ENCODE measurements at regions not wholly inside any gene's neighbourhood (a gene's known extent, or its start where the extent isn't known, plus 50 kb on each side); places are given as distances from the start of the nearest gene placed in this dataset.
"Not testable (repeated sequence)": the region's sequence is repeated elsewhere in the genome, so short reads cannot be mapped to it uniquely, and the experiment has no call there.

DNA sequence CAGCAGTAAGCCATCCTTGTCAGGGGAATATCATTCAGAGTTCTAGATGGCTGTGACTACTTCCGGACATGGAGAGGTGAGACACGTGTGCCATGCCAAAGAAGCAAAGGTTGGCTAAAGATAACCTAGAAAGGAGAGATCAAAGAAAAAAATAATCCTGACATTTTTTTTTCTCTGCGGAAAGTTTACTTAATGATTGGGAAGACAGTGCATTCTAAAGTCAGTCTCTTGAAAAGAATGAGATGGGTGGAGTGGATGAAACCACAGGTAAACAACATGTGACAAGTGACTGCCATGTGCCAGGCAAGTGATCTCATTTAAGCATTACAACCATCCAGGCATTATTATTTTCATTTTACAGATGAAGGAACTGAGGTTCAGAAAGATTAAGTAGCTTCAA, 436.6 kb downstream of the SOX2 start:
- no peak for DNase-seq

DNA sequence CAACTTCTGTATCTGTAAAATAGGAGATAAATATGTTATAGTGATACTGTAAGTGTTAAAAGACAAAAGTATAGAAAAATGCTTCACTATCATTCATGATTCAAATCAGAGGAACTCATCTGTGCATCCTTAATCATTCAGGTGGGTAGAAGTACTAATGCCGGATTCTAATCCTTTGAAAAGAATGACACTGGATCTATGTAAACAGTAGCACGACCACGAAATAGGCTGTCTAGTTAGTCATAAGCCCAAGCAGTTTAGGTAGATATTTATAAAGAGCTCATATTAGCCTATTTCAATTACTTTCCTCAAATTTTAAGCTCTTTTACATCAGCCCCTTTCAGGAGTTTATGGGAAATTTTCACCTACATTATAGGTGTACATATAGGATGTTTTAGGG, 437.9 kb downstream of the SOX2 start:
- DNase-seq: no peak

DNA sequence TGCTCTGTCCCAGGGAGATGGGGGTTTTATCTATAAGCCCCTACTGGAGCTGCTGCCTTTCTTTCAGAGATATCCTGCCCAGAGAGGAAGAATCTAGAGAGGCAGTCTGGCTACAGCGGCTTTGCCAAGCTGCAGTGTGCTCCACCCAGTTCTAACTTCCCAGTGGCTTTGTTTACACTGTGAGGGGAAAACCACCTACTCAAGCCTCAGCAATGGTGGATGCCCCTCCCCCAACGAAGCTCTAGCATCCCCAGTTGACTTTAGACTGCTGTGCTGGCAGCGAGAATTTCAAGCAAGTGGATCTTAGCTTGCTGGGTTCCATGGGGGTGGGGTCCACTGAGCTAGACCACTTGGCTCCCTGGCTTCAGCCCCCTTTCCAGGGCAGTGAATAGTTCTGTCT, 444.6 kb downstream of the SOX2 start:
- not testable (repeated sequence) for DNase-seq

DNA sequence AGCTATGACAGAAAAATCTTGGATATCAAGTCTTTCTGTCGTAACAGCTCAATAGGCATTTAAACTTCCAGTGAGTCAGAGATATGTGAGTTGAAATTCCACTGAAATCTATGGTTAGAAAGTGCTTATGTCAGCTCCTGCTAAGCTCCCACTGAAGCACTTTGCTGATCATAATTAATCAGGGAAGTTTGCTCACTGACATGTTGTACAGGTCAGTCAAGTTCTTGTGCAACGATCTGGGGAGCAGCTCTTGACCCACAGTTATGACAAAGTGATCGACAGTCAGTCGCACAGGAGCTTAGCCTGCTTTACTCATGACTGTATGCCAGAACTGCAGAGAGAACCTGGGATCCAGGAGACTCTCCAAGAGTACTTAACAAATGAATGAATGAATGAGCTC, 453.5 kb downstream of the SOX2 start:
- DNase-seq: no peak

DNA sequence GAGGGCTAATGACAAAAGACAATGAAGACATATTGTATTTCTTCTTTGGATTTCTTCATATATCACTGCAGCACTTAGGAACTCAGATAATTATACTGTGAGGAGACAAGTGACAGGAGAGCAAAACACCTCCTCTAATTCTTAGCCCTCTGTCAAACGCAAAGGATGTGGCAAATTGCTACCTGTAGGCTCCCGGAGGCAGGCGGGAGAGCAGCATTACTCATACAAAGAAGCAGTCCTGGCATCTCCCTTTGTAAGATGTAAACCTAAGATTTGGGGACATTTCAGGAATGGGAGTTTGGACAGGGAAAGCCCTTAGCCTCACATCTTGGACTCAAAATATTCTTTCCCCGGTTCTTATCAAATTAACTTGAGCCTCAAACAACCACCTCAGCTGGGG, 460.8 kb downstream of the SOX2 start:
- no peak for DNase-seq

DNA sequence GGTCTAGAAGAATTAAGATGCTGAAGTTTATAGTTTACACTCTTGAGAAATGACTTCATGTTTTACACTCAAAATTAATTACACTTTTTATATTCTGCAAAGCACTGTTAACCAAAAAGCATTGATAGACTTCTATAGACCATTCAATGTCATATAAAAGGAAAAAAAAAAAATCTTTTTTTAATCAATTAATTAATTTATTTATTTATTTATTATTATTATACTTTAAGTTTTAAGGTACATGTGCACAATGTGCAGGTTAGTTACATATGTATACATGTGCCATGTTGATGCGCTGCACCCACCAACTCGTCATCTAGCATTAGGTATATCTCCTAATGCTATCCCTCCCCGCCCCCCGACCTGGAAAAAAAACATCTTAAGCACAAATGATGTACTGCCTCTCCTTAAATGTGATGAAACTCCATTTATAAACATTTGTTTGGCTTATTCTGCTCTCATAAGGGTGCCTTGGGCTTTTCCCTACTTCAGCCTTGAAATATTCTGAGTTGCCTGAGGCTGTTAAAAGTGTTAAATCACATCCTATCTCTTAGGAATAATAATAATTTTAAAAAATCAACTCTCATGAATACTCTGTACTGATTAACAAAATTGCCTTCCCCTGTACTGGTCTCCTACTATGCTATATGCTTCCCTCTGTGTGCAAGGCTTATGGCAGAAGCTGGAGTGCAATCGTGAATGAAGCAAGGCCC, 466.9 kb downstream of the SOX2 start:
- no peak for DNase-seq

DNA sequence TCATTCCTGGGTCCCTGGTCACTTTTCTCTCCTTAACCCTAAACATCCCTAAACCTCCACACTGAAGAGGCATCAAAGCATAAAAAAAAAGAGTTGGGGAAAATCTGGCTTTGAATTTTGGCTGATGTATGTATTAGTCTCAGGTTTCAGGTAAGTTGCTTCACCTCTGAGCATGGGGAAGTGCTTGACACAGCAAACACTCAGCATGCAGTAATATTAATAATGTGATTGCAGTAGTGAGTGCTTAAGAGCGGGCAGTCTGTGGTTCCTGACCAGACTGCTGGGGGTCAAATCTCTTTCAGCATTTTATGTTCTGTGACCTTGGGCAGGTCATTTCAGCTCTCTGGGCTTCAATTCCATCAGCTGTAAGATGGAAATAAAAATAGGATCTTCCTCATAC, 467.9 kb downstream of the SOX2 start:
- DNase-seq: peak; percentile 24

DNA sequence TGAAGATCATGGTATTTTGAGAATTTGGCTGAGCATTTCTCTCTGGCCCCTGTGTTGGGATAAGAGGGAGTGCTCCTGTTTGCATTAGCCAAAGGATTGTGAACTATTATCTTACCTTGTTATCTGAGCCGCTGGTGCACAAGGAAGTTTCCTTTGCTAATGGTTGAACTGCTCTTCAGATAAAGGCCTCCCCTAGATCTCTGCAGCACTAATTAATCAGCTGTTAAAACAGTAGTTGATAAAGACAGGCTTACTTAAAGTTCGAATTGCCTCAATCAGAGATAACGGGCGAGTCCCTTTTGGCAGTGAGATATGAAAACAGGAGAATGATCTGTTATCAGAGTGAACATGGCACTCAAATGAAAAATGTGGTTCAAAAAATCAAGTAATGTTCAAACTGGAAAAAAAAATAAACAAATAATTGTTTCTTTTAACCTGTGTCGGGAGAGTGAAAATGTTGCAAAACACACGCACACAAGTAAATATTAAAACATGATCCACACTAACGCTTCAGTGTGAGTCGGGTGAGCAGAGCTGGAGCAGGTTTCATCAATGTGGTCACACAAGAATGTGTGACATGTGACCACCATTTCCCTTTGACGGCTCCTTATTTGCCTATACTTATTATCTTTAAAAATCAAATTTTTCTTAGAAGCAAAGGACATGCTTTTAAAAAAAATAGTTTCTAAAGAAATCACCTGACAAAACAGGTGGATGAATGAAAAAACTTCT, 469.1 kb downstream of the SOX2 start:
- DNase-seq: no peak

DNA sequence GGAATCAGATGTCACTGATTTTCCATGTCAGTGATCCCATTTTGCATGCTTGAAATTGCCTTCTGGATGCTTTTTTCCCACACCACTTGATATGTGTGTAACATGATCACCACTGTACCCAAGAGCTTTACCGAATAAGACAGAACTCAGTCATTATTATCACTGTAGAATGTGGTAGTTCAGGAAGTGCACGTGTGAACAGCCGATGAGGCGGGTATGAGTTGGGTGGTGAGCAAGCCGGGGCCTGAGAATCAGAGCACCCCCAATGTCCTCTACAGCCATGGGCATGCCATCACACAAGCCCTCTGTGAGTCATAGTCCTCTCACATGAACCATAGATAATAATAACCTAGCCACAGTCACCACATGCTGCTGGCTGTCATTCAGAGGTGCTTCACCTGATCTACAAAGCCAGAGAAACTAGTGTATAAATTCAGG, 470.8 kb downstream of the SOX2 start:
- DNase-seq: peak; percentile 86

DNA sequence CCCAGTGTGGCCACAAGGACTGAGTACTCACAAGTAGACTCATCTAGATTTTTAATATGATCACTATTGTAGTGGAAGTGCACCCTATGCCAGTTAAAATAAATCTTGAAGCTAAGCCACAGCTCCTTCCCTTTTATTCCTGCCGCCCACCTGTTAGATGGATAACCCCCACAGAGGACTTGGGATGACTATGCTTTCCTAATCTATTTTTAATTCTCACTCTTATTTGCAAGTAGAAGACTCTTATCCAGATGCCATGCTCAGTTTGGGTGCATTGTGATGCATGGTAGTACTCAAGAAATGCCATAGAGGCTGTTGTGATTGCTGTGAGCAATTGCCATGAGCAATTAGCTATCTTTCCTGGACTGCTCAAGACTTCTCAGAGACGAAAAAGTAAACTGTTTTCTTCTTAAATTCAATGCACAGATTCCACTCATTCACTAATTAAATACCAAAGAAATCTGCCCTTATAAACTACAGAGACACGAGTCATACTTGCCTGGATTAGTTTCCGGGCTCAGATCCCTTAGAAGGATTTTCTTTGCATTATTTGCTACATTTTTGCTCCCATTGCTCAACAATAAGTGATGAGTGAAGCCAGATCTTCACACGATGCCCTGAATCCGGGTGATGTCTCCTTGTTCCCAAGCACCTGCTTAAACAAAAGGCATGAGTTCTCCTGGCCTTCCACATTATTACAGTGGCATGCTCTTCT, 472.1 kb downstream of the SOX2 start:
- no peak for DNase-seq

DNA sequence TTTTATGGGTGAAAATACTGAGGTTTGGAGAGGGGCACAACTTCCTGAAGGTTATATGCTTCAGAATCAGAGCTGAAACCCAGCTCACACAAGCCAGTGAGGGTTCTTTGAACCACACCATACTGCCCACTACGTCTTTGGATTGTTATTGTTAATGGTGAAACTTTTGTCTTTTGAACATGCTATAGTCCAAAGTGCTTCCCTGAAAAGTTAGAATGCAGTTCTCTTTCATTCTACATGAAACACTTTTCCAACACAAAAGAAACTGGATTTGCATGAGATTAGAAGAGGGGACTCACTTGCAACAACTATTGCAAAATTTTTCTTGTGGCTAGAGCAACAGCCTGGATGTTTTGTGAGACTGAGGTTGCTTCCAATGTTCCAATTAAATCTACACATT, 473.6 kb downstream of the SOX2 start:
- DNase-seq: no peak

DNA sequence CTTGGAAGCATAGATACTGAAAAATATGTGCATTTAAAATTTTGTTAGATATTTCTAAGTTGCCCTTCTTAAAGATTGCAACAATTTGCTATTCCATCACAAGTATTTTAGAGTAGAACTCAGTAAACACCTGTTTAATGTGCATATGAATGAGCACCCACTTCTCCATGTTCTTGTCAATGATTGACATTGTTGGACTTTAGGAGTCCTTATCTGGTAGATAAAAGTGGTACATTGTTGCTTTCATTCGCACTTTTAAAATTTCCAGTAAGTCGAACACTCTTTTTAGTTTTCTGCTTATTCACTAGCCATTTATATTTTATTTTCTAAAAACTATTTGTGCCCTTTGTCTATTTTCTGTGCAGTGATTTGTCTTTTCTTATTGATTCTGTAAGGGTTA, 478.3 kb downstream of the SOX2 start:
- no peak for DNase-seq

DNA sequence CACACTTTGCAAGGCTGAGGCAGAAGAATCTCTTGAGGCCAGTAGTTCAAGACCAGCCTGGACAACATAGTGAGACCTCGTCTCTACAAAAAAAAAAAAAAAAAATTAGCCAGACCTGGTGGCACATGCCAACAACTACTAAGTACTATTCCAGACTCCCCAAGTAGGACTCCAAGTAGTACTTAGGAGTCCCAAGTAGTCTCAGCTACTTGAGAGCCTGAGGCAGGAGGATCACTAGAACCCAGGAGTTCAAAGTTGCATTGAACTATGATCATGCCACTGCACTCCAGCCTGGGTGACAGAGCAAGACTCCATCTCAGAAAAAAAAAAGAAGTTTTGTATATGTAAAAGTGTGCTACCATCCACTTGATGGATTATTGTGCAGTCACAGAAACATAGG, 486.6 kb downstream of the SOX2 start:
- no peak for DNase-seq

DNA sequence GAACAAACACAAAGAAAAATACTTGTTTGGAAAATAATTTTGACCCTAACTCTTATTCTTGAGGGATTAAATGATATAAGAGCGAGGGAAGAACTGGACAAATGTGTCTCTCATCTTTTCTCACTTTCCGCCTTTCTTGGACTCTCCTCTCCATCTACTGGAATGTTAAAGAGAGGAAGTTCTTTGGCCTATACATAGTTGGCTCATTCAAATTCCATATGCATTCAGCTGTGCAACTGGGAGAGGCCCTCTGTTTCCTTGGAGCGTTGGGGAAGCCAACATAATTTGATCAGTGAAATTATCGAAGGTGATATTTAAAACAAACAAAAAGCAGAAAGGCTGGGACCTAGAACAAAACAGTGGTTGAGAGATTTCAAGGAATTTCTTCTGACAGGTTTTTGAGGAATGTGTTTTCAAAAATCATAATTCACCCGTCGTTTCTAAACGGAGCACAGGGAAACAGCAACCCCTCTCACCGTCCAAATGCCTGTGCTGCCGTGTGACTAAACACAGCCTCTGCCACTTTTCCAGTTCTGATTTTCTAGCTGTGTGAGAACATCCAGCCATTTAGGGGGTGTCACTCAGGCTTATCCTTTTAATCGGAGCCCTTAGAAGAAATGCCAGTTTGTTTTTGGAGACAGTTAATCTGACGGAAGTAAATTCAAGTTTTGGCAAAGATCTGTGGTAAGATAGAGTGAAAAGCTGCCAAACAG, 489.9 kb downstream of the SOX2 start:
- no peak for DNase-seq

DNA sequence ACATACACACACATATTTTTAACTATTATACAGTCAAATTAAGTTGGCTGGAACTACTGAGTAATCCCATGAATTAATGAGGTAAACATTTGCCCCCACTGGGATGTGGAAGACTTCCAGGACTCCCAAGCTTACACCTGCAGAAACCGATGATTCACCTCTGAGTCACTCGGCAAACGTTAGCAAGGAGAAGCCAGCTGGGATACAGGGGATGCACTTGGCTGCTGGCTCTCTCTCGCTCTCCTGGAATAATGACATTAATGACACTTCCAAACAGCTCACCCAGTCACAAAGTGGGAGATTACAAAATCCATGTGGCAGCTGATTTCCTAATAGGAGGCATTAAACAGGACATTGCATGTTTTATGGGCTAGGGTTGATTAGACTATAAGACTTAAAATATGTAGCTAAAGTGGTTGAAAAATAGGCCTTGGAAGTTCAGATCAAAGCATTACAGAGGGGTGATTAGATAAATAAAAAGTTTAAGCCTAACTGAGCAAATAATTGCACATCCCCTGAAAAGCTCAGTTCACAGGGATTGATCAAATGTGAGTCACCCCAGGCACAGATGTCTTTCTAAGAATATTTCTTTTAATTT, 500.9 kb downstream of the SOX2 start:
- peak; percentile 48 for DNase-seq

DNA sequence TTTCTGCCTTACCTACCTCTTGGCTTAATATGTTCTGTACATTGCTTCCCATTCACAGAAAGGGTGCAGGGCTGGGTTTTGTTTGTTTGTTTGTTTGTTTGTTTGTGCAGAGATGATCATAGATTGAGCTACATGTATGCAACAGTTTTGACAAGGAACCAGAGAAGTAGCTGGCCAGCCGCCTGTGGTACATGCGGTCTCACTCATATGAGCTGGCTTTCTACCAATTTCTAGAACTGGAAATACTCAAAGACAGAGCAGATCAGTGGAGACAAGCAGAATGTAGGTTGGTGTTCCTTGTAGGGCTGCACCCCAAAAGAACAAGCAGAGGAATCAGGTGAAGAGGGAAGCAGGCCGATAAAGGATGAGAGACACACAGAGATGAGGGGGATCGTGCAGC, 502.7 kb downstream of the SOX2 start:
- no peak for DNase-seq

DNA sequence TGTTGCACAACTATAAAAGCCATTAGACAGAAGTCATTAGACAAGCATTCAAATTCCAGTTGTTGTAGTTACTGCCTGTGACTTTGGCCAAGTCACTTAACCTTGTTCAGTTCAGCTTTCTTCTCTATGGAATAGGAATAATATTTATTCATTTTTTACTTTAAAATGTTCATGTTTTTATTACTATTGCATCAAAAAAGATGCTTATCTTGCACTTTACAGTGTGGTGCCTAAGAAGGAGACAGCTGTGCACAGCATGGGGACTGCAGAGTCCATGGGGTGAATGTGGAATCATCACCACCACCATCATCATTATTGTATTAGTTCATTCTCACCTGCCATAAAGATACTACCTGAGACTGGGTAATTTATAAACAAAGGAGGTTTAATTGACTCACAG, 504.2 kb downstream of the SOX2 start:
- DNase-seq: no peak

DNA sequence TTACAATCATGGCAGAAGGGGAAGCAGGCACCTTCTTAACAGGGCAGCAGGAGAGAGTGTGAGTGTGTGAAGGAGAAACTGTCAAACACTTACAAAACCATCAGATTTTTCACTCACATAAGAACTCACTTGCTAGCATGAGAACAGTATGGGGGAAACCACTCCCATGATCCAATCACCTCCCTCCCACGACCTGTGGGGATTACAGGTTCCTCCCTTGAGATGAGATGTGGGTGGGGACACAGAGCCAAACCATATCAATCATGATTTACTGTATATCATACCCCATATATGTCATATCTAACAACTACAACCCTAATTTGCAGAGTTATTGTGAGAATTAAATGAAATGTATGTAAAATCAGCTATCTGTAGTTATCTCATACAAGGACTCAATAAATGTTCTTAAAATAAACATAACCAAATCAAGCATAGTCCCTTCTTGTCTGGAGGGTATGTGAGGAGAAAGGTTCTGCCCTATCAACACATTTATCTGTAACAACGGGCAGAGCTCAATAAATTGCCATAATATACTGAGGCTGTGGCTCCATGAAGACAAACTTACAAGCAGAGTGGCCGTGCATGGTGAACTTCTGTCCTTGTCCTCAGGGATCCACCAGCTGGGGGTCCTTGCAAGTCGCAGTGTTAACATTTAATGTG, 504.7 kb downstream of the SOX2 start:
- no peak for DNase-seq

DNA sequence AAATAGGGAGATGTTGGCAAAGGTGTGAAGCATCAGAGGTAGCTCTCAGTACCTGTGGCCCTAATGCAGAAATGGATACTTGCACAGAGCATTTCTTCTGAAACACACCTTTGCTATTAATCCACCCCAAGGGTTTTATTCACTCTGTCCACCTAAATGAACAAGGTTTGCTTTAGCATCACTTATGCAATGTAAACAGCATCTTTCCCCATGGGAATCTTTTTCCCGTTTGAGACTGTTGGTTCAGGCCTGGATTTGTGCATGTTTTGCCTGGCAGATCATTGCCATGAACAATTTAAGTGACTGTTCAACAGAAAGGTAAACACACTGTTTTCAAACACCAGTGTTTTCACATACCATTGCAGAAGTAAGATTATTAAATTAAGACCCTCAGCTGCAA, 508.3 kb downstream of the SOX2 start:
- DNase-seq: no peak

DNA sequence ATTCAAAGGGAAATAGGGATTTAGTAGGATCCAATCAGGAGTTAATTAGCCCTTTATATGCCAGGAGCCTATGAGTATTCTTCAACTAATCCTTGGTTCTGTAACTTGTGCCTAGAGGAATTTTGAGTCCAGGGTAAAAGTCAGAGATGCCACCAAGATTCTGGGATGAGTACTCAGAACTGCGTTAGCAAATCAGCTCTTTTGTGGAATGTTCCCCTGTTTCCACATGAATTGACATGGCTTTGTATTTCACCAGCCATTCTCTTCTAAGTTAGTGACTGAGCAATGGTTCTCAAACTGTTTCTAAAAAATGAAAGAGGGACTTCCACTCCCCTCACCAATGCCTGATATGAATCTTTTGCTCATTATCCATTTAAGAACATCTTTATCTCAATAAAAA, 508.7 kb downstream of the SOX2 start:
- no peak for DNase-seq

DNA sequence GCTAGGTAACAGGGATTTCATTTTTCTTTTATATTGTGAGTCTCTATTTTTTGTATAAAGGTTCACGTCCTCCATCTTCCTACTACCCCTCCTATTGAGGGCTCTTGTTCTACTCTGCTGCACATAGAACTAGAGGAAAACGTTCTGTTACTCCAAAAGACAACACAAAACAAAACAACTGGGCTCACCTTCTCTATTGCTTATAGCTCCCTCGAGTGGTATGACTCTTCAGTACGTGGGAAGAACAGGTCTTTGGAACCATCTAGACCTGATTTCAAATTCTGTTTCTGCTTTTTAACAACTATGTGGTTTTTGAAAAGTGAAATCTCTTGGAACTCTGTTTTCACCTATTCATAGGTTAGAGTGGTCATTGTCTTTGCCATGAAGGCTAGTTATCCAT, 515.3 kb downstream of the SOX2 start:
- no peak for DNase-seq

DNA sequence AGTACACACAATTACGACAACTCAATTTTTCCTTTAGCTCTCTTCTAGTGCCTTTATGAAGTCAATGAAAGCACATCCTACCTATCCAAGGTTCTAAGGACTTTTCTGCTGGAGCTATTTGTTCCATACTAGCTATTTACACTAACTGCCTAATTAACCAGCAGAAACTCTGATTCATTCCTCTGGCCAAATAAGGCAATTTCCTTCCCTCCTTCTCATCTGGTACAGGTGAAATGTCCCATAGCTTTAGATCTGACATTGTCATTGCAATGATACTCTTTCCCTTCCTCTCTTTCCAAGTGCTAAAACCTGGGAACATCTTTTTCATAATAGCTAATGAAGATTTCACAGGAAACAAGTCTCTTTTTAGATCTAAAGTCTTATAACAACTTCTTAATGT, 521.7 kb downstream of the SOX2 start:
- DNase-seq: no peak

DNA sequence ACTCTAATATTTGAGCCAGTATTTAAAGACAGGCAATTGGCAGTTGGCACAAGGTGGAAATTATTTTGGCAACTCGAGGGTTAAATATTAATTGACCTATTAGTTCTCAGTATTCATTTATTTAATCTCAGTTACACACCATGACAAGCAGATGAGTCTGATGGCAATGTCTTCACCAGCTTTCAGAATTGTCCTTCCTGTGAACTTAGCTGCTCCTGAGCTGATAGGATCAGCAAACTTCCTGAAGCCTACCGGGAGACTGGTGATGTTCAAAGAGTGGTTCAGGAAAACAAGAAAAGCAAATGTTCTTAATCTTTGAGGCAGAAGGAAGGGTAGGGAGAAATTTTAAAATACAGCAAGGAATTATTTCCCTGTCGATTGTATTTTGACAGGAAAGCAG, 522.2 kb downstream of the SOX2 start:
- no peak for DNase-seq

All from NCI-H2171 (cell line).